Caco-2 (cell line): ENCODE measurements at regions not wholly inside any gene's neighbourhood (a gene's known extent, or its start where the extent isn't known, plus 50 kb on each side); places are given as distances from the start of the nearest gene placed in this dataset.
A peak's percentile ranks its signal among the peaks of the same experiment; 100 is the strongest.

Source experiments
- BruUV-seq: library from RNA; stranded (reverse); fragments of 400-500 nt; replicated peaks from 2 replicates; lab custom pipeline; 2021; lab: Mats Ljungman, UMichigan
- CTCF ChIA-PET: fragments of 300-600 bp; sonication (Branson Sonifier 250); formaldehyde crosslinking; loops from one replicate; lab custom pipeline; 2022; ENCODE audit warnings: antibody characterized with exemption; lab: Charles Lee
- POLR2A ChIA-PET: fragments of 300-600 bp; sonication (Branson Sonifier 250); formaldehyde crosslinking; loops from one replicate; lab custom pipeline; 2022; ENCODE audit warnings: antibody characterized with exemption; lab: Charles Lee
- DNase-seq, 2 experiments: peaks; one replicate each; pipeline versions ENCODE4 v3.0.0 to v3.0.0-alpha.2; 2020 to 2022
- H3K27me3 ChIP-seq: replicated peaks from 2 replicates; pipeline ENCODE4 v1.6.0; 2011; ENCODE audit warnings: low read length; ENCODE audit not compliant: control insufficient read depth, insufficient read depth
- H3K36me3 ChIP-seq: 2 replicates; pipeline ENCODE4 v1.5.1; 2011; ENCODE audit warnings: low read length; ENCODE audit not compliant: control insufficient read depth, insufficient read depth
- H3K4me1 ChIP-seq: fragments of 250-450 bp; sonication (Bioruptor Pico); 2 replicates; pipeline ENCODE4 v1.5.1; 2020; ENCODE audit warnings: mild to moderate bottlenecking
- H3K4me3 ChIP-seq: 2 replicates; pipeline ENCODE4 v1.5.1; 2011; ENCODE audit warnings: low read depth, mild to moderate bottlenecking, control low read depth, low read length
- H3K9me3 ChIP-seq: fragments of 250-450 bp; sonication (Bioruptor Pico); 2 replicates; pipeline ENCODE4 v1.5.1; 2020; ENCODE audit warnings: mild to moderate bottlenecking, moderate library complexity
- H3K27ac Mint-ChIP-seq: one replicate; pipeline ENCODE4 v1.8.0; 2022; ENCODE audit warnings: mixed read lengths; ENCODE audit not compliant: unreplicated experiment
- H3K27me3 Mint-ChIP-seq: one replicate; pipeline ENCODE4 v1.8.0; 2022; ENCODE audit warnings: mixed read lengths; ENCODE audit not compliant: insufficient read depth, unreplicated experiment
- H3K36me3 Mint-ChIP-seq: one replicate; pipeline ENCODE4 v1.8.0; 2022; ENCODE audit warnings: mild to moderate bottlenecking, mixed read lengths; ENCODE audit not compliant: insufficient read depth, unreplicated experiment
- H3K4me1 Mint-ChIP-seq: one replicate; pipeline ENCODE4 v1.8.0; 2022; ENCODE audit warnings: low read depth, mixed read lengths; ENCODE audit not compliant: unreplicated experiment
- H3K4me3 Mint-ChIP-seq: one replicate; pipeline ENCODE4 v1.8.0; 2022; ENCODE audit warnings: mild to moderate bottlenecking, moderate library complexity, mixed read lengths; ENCODE audit not compliant: unreplicated experiment
- H3K9me3 Mint-ChIP-seq: one replicate; pipeline ENCODE4 v1.8.0; 2022; ENCODE audit warnings: mixed read lengths; ENCODE audit not compliant: unreplicated experiment
- intact Hi-C: fragments of 100-400 bp; cut with micrococcal nuclease; formaldehyde crosslinking; loops from one replicate; pipeline ENCODE4 v1.10.0; 2022; ENCODE audit not compliant: unreplicated experiment
- TF ChIP-seq, protein P1 (sequence below), 2 experiments: fragments of 200-600 bp in 1 of 2; IDR thresholded peaks; 1 replicate in 1 of 2; 2 replicates in 1 of 2; pipeline versions ENCODE4 v1.5.1 to v1.8.0; 2011 to 2022; ENCODE audit warnings: antibody characterized with exemption in 1 of 2, control low read depth in 1 of 2, inconsistent platforms in 1 of 2, low read depth in 1 of 2, low read length in 1 of 2, mild to moderate bottlenecking in 1 of 2, moderate library complexity in 1 of 2; ENCODE audit not compliant: insufficient read depth in 1 of 2, severe bottlenecking in 1 of 2, unreplicated experiment in 1 of 2

DNA sequence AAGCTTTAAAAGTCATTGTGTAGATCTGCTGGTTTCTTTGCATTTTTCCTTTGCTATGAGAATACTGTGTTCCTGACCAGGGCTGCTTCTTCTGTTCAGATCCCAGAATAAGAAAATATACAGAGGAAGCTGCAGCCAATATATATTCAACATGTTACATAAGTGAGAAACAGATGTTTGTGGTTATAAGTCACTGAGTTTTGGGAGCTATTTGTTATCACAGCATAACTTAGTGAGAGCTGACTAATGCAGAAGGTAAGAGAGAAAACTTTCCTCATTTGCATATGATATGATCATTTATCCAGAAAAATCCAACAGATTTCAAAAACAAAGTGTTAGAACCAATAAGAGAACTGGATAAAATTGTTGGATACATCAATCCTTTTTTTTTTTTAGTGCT lies 136.3 kb upstream of the NR3C1 start:
- TF ChIP-seq, protein P1, sequence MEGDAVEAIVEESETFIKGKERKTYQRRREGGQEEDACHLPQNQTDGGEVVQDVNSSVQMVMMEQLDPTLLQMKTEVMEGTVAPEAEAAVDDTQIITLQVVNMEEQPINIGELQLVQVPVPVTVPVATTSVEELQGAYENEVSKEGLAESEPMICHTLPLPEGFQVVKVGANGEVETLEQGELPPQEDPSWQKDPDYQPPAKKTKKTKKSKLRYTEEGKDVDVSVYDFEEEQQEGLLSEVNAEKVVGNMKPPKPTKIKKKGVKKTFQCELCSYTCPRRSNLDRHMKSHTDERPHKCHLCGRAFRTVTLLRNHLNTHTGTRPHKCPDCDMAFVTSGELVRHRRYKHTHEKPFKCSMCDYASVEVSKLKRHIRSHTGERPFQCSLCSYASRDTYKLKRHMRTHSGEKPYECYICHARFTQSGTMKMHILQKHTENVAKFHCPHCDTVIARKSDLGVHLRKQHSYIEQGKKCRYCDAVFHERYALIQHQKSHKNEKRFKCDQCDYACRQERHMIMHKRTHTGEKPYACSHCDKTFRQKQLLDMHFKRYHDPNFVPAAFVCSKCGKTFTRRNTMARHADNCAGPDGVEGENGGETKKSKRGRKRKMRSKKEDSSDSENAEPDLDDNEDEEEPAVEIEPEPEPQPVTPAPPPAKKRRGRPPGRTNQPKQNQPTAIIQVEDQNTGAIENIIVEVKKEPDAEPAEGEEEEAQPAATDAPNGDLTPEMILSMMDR (IDR thresholded peaks at IDR 0.05; ENCODE audit: insufficient read depth in 1 of 2, low read depth in 1 of 2, low read length in 1 of 2, severe bottlenecking in 1 of 2, unreplicated experiment in 1 of 2), result no peak
- no peaks in the 10 kb centered on the region for H3K27me3 Mint-ChIP-seq
- BruUV-seq, result no TSS peak
- H3K4me3 Mint-ChIP-seq, result no peak overlapping the region
- H3K4me3 ChIP-seq, result no peak overlapping the region
- no peaks in the 10 kb centered on the region for H3K9me3 Mint-ChIP-seq
- H3K9me3 ChIP-seq, result peaks cover 9% of the 10 kb centered on the region
- no peaks in the 10 kb centered on the region for H3K36me3 Mint-ChIP-seq
- H3K27ac Mint-ChIP-seq, result no peak overlapping the region
- ChIA-PET CTCF (no interaction called here), POLR2A (interaction anchor here (0.6 kb wide), 1 partner anchor 11 kb away, joined by 10 read pairs; no protein-coding TSS in a partner anchor)
- peaks cover 10% of the 10 kb centered on the region; the same call in 1 of the 2 replicates for H3K4me1 ChIP-seq
- H3K4me1 Mint-ChIP-seq, result peaks cover 24% of the 10 kb centered on the region
- H3K36me3 ChIP-seq, result no peaks in the 10 kb centered on the region
- no peaks in the 10 kb centered on the region for H3K27me3 ChIP-seq
- intact Hi-C loops, result no loop called here
- DNase-seq, result no peak

DNA sequence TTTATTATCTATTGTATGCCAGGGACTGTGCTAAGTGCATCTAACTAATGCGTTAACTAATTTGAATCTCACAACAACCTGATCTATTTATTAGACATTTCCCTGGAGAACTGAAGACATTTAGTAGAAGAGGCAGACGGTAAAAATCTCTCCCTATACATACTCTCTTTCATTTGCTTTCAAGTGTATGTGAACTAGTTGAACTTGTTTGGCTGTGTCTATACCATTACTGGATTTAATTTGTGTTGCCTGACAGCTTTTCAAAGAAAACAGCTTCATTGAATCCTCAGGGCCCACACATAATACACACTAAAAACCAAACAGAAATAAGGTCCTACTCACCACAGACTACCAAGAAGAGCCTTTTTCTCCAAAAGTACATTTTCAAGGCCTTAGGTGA lies 133.6 kb upstream of the NR3C1 start:
- H3K4me3 ChIP-seq, result no peak overlapping the region
- no TSS peak for BruUV-seq
- POLR2A ChIA-PET, result no interaction called here
- no peak for DNase-seq
- H3K36me3 Mint-ChIP-seq, result no peaks in the 10 kb centered on the region
- no peak overlapping the region for H3K4me3 Mint-ChIP-seq
- intact Hi-C loops, result no loop called here
- no peaks in the 10 kb centered on the region for H3K36me3 ChIP-seq
- CTCF ChIA-PET, result no interaction called here
- H3K27me3 Mint-ChIP-seq, result no peaks in the 10 kb centered on the region
- no peak overlapping the region for H3K27ac Mint-ChIP-seq
- TF ChIP-seq, protein P1 (IDR thresholded peaks at IDR 0.05; ENCODE audit: insufficient read depth in 1 of 2, low read depth in 1 of 2, low read length in 1 of 2, severe bottlenecking in 1 of 2, unreplicated experiment in 1 of 2), result no peak
- H3K4me1 ChIP-seq, result 0 out of 2 replicates have a peak, but pooled peaks cover 5% of the 10 kb centered on the region
- peaks cover 9% of the 10 kb centered on the region for H3K9me3 ChIP-seq
- H3K27me3 ChIP-seq, result no peaks in the 10 kb centered on the region
- H3K9me3 Mint-ChIP-seq, result no peaks in the 10 kb centered on the region
- peaks cover 9% of the 10 kb centered on the region for H3K4me1 Mint-ChIP-seq

DNA sequence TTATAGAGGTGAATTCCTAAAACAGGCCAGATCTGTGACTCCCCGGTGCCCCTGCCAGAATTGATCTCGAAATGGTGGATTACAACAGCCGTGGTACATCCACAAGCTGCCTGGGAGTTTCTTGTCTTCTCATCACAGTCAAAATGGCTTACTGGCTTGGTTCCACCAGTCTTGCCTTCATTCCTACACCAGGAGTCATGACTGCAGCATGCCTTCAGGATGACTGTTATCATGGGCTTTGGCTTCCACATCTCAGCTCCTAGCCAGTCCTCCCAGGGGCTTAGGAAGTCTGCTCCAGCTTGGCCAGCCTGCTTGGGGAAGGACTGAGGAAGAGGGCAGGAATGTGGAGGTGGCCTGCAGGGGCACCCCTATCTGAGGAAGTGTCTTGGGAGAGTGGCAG lies 132.9 kb upstream of the NR3C1 start:
- H3K36me3 ChIP-seq, result no peaks in the 10 kb centered on the region
- H3K4me3 ChIP-seq, result no peak overlapping the region
- H3K4me1 ChIP-seq, result 0 out of 2 replicates have a peak, but pooled peaks cover 5% of the 10 kb centered on the region
- no peaks in the 10 kb centered on the region for H3K27me3 Mint-ChIP-seq
- no peak overlapping the region for H3K4me3 Mint-ChIP-seq
- TF ChIP-seq, protein P1 (IDR thresholded peaks at IDR 0.05; ENCODE audit: insufficient read depth in 1 of 2, low read depth in 1 of 2, low read length in 1 of 2, severe bottlenecking in 1 of 2, unreplicated experiment in 1 of 2), result no peak
- peaks cover 7% of the 10 kb centered on the region for H3K4me1 Mint-ChIP-seq
- no peaks in the 10 kb centered on the region for H3K9me3 Mint-ChIP-seq
- H3K36me3 Mint-ChIP-seq, result no peaks in the 10 kb centered on the region
- BruUV-seq, result no TSS peak
- peaks cover 9% of the 10 kb centered on the region for H3K9me3 ChIP-seq
- peak in 1 of 2 experiments; percentile 34 for DNase-seq
- POLR2A ChIA-PET, result no interaction called here
- H3K27ac Mint-ChIP-seq, result no peak overlapping the region
- no peaks in the 10 kb centered on the region for H3K27me3 ChIP-seq
- CTCF ChIA-PET, result no interaction called here
- intact Hi-C loops, result no loop called here
